ENCODE measurements at regions not wholly inside any gene's neighbourhood (a gene's known extent, or its start where the extent isn't known, plus 50 kb on each side); places are given as distances from the start of the nearest gene placed in this dataset.
"Not testable (repeated sequence)": the region's sequence is repeated elsewhere in the genome, so short reads cannot be mapped to it uniquely, and the experiment has no call there.

GRCh38 chr10:118962331-118962868 lies 67.1 kb upstream of the NANOS1 start:
- TF ChIP-seq CTCF (IDR thresholded peaks at IDR 0.05; ENCODE audit: insufficient read depth, low read length, poor library complexity, severe bottlenecking); EZH2phosphoT487 (conservative IDR thresholded peaks at IDR 0.05; ENCODE audit: low read length): not testable (repeated sequence)

Measured in SU-DHL-6 (cell line).